ENCODE measurements at regions not wholly inside any gene's neighbourhood (a gene's known extent, or its start where the extent isn't known, plus 50 kb on each side); places are given as distances from the start of the nearest gene placed in this dataset.

GRCh38 chr2:77937366-77937765 lies 415.2 kb upstream of the LRRTM4 start:
- Histone ChIP-seq H3K36me3 (no peaks in the 10 kb centered on the region), H3K4me1 (no peaks in the 10 kb centered on the region), H3K27me3 (no peaks in the 10 kb centered on the region), H3K27ac (no peak overlapping the region), H3K9me3 (no peaks in the 10 kb centered on the region), H3K4me3 (no peak overlapping the region)
- intact Hi-C loops (cut with DNase I) = no loop called here
- TF ChIP-seq POLR2AphosphoS5 (IDR thresholded peaks at IDR 0.05) = no peak
- no peak for DNase-seq
- WGBS, 2 donors = 88 to 92% methylated on average over 5 of the region's 5 CpGs

DNA sequence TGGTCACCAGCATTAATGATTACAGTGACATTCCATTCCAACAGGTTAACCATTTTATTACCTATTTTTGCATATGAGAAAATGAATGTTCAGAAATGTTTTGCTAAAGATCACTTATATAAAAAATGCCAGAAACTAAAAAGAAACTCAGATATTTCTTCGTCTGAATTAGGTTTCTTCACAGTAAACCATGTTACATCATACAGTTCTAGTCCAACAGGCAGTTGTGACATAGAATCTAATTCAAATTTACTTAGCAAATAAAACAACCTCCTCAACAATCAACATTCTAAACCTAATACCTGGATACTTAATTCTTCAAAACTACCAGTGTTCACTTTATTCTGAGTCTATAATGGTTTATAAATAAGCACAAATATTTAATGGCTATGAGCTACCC lies 416.3 kb upstream of the LRRTM4 start:
- 54 to 70% methylated on average over 1 of the region's 1 CpG for WGBS, 2 donors
- Histone ChIP-seq H3K27ac (no peak overlapping the region), H3K4me1 (no peaks in the 10 kb centered on the region), H3K36me3 (no peaks in the 10 kb centered on the region), H3K4me3 (no peak overlapping the region), H3K9me3 (no peaks in the 10 kb centered on the region), H3K27me3 (no peaks in the 10 kb centered on the region)
- intact Hi-C loops (cut with DNase I) = no loop called here
- no peak for TF ChIP-seq EP300 (IDR thresholded peaks at IDR 0.05)
- TF ChIP-seq CTCF (IDR thresholded peaks at IDR 0.05) = no peak
- TF ChIP-seq POLR2A (IDR thresholded peaks at IDR 0.05) = no peak
- TF ChIP-seq POLR2AphosphoS5 (IDR thresholded peaks at IDR 0.05) = no peak
- DNase-seq = no peak

- intact Hi-C loops (cut with DNase I) = no loop called here
- no peaks in the 10 kb centered on the region for H3K4me1 ChIP-seq
- H3K27me3 ChIP-seq = no peaks in the 10 kb centered on the region
- no peak for DNase-seq
- no peak for TF ChIP-seq POLR2AphosphoS5 (IDR thresholded peaks at IDR 0.05)
- no peak for TF ChIP-seq CTCF (IDR thresholded peaks at IDR 0.05)
- no peak for TF ChIP-seq POLR2A (IDR thresholded peaks at IDR 0.05)
- no peak for TF ChIP-seq EP300 (IDR thresholded peaks at IDR 0.05)
- no peak overlapping the region for H3K27ac ChIP-seq
- no peaks in the 10 kb centered on the region for H3K36me3 ChIP-seq
- WGBS, 2 donors = 91 to 94% methylated on average over 1 of the region's 1 CpG
- no peaks in the 10 kb centered on the region for H3K9me3 ChIP-seq
- no peak overlapping the region for H3K4me3 ChIP-seq
These were observed 417.2 kb upstream of the LRRTM4 start for GRCh38 chr2:77939370-77939769.

DNA sequence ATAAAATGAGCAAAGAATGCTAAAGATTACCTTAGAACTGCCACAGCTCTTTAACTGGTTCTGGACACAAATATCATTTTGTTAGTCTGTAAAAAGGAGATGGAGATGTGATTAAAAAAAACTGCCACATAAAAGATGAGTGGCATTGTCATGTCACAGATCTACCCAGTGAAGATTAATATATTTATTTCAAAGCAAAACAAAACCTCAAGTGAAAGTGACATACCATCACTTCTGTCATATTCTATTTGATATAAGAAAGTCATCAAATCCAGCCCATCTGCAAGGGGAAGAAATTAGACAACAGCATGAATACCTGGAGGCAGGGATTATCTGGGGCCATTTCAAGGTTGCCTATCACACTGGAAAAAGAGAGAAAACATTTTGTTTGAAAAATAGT lies 417.6 kb upstream of the LRRTM4 start:
- Histone ChIP-seq H3K9me3 (no peaks in the 10 kb centered on the region), H3K27ac (no peak overlapping the region), H3K4me3 (no peak overlapping the region), H3K36me3 (no peaks in the 10 kb centered on the region), H3K27me3 (no peaks in the 10 kb centered on the region), H3K4me1 (no peaks in the 10 kb centered on the region)
- TF ChIP-seq CTCF (IDR thresholded peaks at IDR 0.05) (no peak), POLR2AphosphoS5 (IDR thresholded peaks at IDR 0.05) (no peak), POLR2A (IDR thresholded peaks at IDR 0.05) (no peak), EP300 (IDR thresholded peaks at IDR 0.05) (no peak)
- intact Hi-C loops (cut with DNase I) = no loop called here
- DNase-seq = no peak

DNA sequence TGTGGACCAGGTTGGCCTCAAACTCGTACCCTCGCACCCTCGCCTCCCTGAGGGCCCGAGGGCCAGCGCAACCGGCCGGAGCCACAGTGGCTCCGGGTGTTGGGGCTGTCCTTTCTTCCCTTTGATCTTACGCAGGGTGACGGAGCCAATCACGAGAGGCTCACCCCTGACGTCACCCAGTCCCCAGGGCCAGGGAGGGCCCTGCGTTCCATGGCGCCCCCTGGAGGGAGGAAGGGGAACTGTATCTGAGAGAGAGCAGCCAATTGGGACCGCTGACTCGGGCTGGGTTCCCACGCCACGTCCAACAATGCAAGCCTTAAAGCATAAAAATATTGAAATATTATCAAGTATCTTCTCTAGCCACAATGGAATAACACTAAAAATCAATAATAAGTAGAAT lies 432.8 kb upstream of the LRRTM4 start:
- no peak overlapping the region for H3K27ac ChIP-seq
- no peaks in the 10 kb centered on the region for H3K9me3 ChIP-seq
- H3K27me3 ChIP-seq = no peaks in the 10 kb centered on the region
- H3K36me3 ChIP-seq = no peaks in the 10 kb centered on the region
- no peaks in the 10 kb centered on the region for H3K4me1 ChIP-seq
- H3K4me3 ChIP-seq = no peak overlapping the region
- intact Hi-C loops (cut with DNase I) = no loop called here
- DNase-seq = no peak
- no peak for TF ChIP-seq CTCF (IDR thresholded peaks at IDR 0.05)
- no peak for TF ChIP-seq EP300 (IDR thresholded peaks at IDR 0.05)
- TF ChIP-seq POLR2A (IDR thresholded peaks at IDR 0.05) = no peak
- no peak for TF ChIP-seq POLR2AphosphoS5 (IDR thresholded peaks at IDR 0.05)
- WGBS, 2 donors = 86 to 92% methylated on average over 18 of the region's 18 CpGs

Data from sigmoid colon (tissue), 6 donors.